Pancreas (tissue), 10 donors: ENCODE measurements at regions not wholly inside any gene's neighbourhood (a gene's known extent, or its start where the extent isn't known, plus 50 kb on each side); places are given as distances from the start of the nearest gene placed in this dataset.
A peak's percentile ranks its signal among the peaks of the same experiment; 100 is the strongest.

ENCODE experiments used
- ATAC-seq, 4 donors: fragments of 200-7000 bp; cut with Tn5 transposase; one replicate each; pipeline versions ENCODE4 v1.8.0 to v1.9.1; 2020; ENCODE audit warnings: mild to moderate bottlenecking in 4 of 4, moderate library complexity in 4 of 4
- DNase-seq, 6 donors: peaks; one replicate each; pipeline ENCODE4 v3.0.0-alpha.2; 2020
- FAIRE-seq: peaks from 2 replicates; lab custom pipeline; 2012; peaks lifted over from hg19 to GRCh38; lab: Jason Lieb, UNC
- H3K27ac ChIP-seq, 4 donors: fragments of 200-600 bp; sonication (generic); 1 replicate in 3 of 4; 2 replicates in 1 of 4; pipeline versions ENCODE4 v1.5.0 to v1.8.0; 2020
- H3K27me3 ChIP-seq, 4 donors: fragments of 200-600 bp; one replicate each; pipeline ENCODE4 v1.8.0; 2021
- H3K36me3 ChIP-seq, 3 donors: fragments of 200-600 bp; sonication (generic) in 1 of 3; one replicate each; pipeline versions ENCODE4 v1.5.0 to v1.8.0; 2020 to 2021
- H3K4me1 ChIP-seq, 3 donors: fragments of 200-600 bp; one replicate each; pipeline ENCODE4 v1.8.0; 2021
- H3K4me3 ChIP-seq, 4 donors: fragments of 200-600 bp; sonication (generic) in 2 of 4; one replicate each; pipeline versions ENCODE4 v1.5.0 to v1.8.0; 2020 to 2021
- H3K9me3 ChIP-seq, 4 donors: fragments of 200-600 bp; one replicate each; pipeline ENCODE4 v1.8.0; 2021
- WGBS, 2 donors: extraction: QIAGEN DNeasy Blood & Tissue Kit; methylation state at CpG; one replicate each; pipeline ENCODE4 v1.1.7; 2013; 5-methylcytosine and 5-hydroxymethylcytosine counted together
- intact Hi-C, 3 donors: fragments of 100-400 bp; cut with DNase I; formaldehyde crosslinking; loops; one replicate each; pipeline versions ENCODE4 v1.11.1 to v1.14.2; 2022
- TF ChIP-seq, protein P1 (sequence below), 4 donors: fragments of 200-600 bp; sonication (generic) in 3 of 4; IDR thresholded peaks; one replicate each; pipeline versions ENCODE4 v1.5.0 to v1.8.0; 2021; ENCODE audit warnings: antibody characterized with exemption in 4 of 4
- donor health status: healthy with polysubstance abuse.
- donor health status: DM: no; HTN: no; CAD: no; lungs with moderate emphysema.
- donor health status: DM: no; HTN: no; CAD: no.
- donor health status: control.
- donor health status: control.
- donor health status: Bipolar disorder and iron deficiency.
- donor health status: DM: yes; HTN: yes; CAD: no.
- donor health status: DM: no; HTN: no; CAD: no.
- donor health status: DM: no; HTN: no; CAD: no.
- donor health status: DM: yes; HTN: yes; CAD: no.

DNA sequence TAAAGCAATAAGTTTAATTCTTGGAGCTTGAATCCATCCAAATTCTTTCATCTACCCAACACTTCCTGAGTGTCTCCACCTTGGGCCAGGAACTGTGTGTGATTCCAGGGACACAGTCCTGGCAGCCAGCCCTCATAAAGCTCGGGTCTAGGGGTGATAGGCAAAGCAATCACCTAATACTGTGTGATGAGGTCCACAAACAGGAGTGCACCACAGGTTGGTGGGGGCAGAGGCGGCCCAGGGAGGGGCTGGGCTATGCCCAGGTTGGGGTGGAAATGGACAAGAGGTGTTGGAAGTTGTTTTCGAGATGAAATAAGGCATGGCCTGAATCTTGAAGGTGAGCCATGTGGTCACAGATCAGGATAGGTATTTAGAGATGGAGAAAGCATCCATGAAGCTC lies 133.9 kb upstream of the PTCH1 start:
- Histone ChIP-seq H3K4me1 (no peaks in the 10 kb centered on the region), H3K36me3 (no peaks in the 10 kb centered on the region), H3K4me3 (no peak overlapping the region), H3K27ac (no peak overlapping the region), H3K27me3 (no peaks in the 10 kb centered on the region), H3K9me3 (no peaks in the 10 kb centered on the region)
- intact Hi-C loops: no loop called here
- no peak for ATAC-seq
- no peak for DNase-seq
- WGBS, 2 donors: 46 to 59% methylated on average over 3 of the region's 3 CpGs
- TF ChIP-seq, protein P1, sequence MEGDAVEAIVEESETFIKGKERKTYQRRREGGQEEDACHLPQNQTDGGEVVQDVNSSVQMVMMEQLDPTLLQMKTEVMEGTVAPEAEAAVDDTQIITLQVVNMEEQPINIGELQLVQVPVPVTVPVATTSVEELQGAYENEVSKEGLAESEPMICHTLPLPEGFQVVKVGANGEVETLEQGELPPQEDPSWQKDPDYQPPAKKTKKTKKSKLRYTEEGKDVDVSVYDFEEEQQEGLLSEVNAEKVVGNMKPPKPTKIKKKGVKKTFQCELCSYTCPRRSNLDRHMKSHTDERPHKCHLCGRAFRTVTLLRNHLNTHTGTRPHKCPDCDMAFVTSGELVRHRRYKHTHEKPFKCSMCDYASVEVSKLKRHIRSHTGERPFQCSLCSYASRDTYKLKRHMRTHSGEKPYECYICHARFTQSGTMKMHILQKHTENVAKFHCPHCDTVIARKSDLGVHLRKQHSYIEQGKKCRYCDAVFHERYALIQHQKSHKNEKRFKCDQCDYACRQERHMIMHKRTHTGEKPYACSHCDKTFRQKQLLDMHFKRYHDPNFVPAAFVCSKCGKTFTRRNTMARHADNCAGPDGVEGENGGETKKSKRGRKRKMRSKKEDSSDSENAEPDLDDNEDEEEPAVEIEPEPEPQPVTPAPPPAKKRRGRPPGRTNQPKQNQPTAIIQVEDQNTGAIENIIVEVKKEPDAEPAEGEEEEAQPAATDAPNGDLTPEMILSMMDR (IDR thresholded peaks at IDR 0.05): no peak
- FAIRE-seq: no peak

DNA sequence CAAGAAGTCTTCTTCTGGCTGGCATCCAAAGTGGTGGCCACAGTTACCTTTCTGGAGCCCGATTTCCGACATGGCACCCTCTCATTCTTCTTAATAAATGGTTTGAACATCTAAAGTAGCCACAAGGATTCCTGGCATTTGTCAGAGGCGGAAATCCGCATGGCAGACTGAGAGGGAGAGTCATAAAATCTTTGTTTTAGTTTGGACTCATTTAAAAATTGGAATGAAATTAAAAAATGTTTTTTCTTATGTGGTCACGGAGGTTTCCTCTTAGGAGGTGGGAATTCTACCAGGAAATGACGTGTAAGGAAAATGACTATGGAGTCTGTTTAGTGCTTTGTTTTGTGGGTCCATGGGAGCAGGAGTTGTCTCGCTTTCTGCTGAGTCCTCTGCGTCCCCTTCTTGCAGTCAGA lies 133.0 kb upstream of the PTCH1 start:
- Histone ChIP-seq H3K36me3 (no peaks in the 10 kb centered on the region), H3K27me3 (no peaks in the 10 kb centered on the region), H3K27ac (no peak overlapping the region), H3K4me1 (no peaks in the 10 kb centered on the region), H3K9me3 (no peaks in the 10 kb centered on the region), H3K4me3 (no peak overlapping the region)
- DNase-seq (no peak), FAIRE-seq (no peak), ATAC-seq (no peak)
- TF ChIP-seq, protein P1 (IDR thresholded peaks at IDR 0.05): no peak
- WGBS, 2 donors: 69 to 72% methylated on average over 8 of the region's 8 CpGs
- intact Hi-C loops: no loop called here

DNA sequence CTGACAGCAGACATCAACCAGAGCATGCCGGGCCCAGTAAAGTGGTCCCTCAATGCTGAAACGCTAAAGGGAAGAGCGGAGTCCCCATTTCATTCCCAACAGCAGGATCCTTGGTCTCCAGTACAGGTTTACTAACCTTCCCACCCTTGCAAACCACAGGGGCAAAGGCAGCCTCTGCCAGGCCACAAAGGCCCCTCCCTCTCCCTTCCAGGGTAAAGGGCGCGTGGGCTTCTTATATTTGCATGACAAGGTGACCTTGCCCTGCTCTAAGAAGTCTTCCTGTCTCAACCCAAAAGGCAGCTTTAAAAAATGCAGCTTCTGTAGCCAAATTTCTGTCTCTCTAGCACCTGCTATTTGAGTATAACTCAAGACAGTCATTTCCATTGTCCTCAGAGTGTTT lies 131.5 kb upstream of the PTCH1 start:
- H3K36me3 ChIP-seq: no peaks in the 10 kb centered on the region
- ATAC-seq (no peak), FAIRE-seq (no peak), DNase-seq (no peak)
- intact Hi-C loops: no loop called here
- TF ChIP-seq, protein P1 (IDR thresholded peaks at IDR 0.05): no peak
- no peak overlapping the region for H3K4me3 ChIP-seq
- H3K27me3 ChIP-seq: no peaks in the 10 kb centered on the region
- H3K27ac ChIP-seq: no peak overlapping the region
- WGBS, 2 donors: 93 to 94% methylated on average over 5 of the region's 5 CpGs
- no peaks in the 10 kb centered on the region for H3K9me3 ChIP-seq
- no peaks in the 10 kb centered on the region for H3K4me1 ChIP-seq

DNA sequence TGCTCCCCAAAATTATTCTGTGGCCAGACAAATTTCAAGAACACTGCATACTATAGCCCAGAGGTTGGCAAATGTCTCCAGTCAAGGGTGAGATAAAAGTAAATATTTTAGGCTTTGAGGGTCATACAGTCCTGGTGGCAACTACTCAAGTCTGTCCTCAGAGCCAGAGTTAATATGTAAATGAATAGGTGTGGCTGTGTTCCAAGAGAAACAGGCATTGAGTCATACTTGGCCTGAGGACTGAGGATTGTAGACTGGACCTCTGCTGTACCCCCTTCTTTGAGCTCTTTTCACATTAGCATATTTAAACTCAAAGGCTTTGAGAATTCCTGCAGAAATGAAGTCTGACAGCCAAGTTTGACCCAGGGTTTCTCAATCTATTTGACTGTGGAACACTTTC lies 129.2 kb upstream of the PTCH1 start:
- no peak for FAIRE-seq
- Histone ChIP-seq H3K27me3 (no peaks in the 10 kb centered on the region), H3K36me3 (no peaks in the 10 kb centered on the region), H3K9me3 (no peaks in the 10 kb centered on the region), H3K27ac (no peak overlapping the region), H3K4me3 (no peak overlapping the region), H3K4me1 (no peaks in the 10 kb centered on the region)
- DNase-seq: no peak
- TF ChIP-seq, protein P1 (IDR thresholded peaks at IDR 0.05): no peak
- intact Hi-C loops: no loop called here
- peak in 3 of 4 donors; percentile 36 to 77 (median 61) for ATAC-seq

DNA sequence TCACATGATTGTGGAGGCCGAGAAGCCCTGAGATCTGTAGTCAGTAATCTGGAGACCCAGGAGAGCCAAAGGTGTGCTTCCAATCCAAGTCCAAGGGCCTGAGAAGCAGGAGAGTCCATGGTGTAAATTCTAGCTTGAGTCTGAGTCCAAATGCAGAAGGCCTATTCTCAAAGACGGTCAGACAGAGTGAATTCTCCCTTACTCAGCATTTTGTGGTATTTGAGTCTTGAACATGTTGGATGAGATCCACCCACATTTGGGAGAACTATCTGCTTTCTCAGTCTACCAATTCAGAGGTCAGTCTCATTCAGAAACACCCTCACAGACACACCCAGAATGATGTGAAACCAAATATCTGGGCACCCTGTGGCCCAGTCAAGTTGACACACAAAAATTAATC lies 128.8 kb upstream of the PTCH1 start:
- TF ChIP-seq, protein P1 (IDR thresholded peaks at IDR 0.05): no peak
- Histone ChIP-seq H3K4me3 (no peak overlapping the region), H3K9me3 (no peaks in the 10 kb centered on the region), H3K4me1 (no peaks in the 10 kb centered on the region), H3K36me3 (no peaks in the 10 kb centered on the region), H3K27me3 (no peaks in the 10 kb centered on the region), H3K27ac (no peak overlapping the region)
- ATAC-seq (no peak), FAIRE-seq (no peak), DNase-seq (no peak)
- intact Hi-C loops: no loop called here
- WGBS, 2 donors: 94% methylated on average over 2 of the region's 2 CpGs
